Type B pancreatic cell (in vitro differentiated cells): ENCODE measurements at regions not wholly inside any gene's neighbourhood (a gene's known extent, or its start where the extent isn't known, plus 50 kb on each side); places are given as distances from the start of the nearest gene placed in this dataset.

Experiments
- DNase-seq: peaks from one replicate; pipeline ENCODE4 v3.0.0; 2021; ENCODE audit warnings: mixed read lengths; ENCODE audit not compliant: unreplicated experiment; ENCODE audit errors: extremely low spot score
- H3K27ac Mint-ChIP-seq: 2 replicates; pipeline ENCODE4 v1.8.0; 2021; ENCODE audit warnings: mild to moderate bottlenecking, mixed read lengths
- H3K27me3 Mint-ChIP-seq: 2 replicates; pipeline ENCODE4 v1.8.0; 2021; ENCODE audit warnings: mixed read lengths
- H3K36me3 Mint-ChIP-seq: 2 replicates; pipeline ENCODE4 v1.8.0; 2021; ENCODE audit warnings: mixed read lengths
- H3K4me1 Mint-ChIP-seq: one replicate; pipeline ENCODE4 v1.8.0; 2021; ENCODE audit warnings: mixed read lengths; ENCODE audit not compliant: unreplicated experiment
- H3K4me3 Mint-ChIP-seq: 2 replicates; pipeline ENCODE4 v1.8.0; 2021; ENCODE audit warnings: mild to moderate bottlenecking, mixed read lengths
- H3K9me3 Mint-ChIP-seq: 2 replicates; pipeline ENCODE4 v1.8.0; 2021; ENCODE audit warnings: mixed read lengths
- CTCF ChIP-seq: fragments of 200-600 bp; sonication (generic); conservative IDR thresholded peaks from 2 replicates; pipeline ENCODE4 v1.5.0; 2021; ENCODE audit warnings: antibody characterized with exemption, mild to moderate bottlenecking

- no peak overlapping the region for H3K27ac Mint-ChIP-seq
- H3K4me3 Mint-ChIP-seq = no peak overlapping the region
- peaks cover 15% of the 10 kb centered on the region for H3K4me1 Mint-ChIP-seq
- H3K36me3 Mint-ChIP-seq = no peaks in the 10 kb centered on the region
- no peak for TF ChIP-seq CTCF
- peaks cover 5% of the 10 kb centered on the region for H3K9me3 Mint-ChIP-seq
- H3K27me3 Mint-ChIP-seq = no peaks in the 10 kb centered on the region
- no peak for DNase-seq
Observed at GRCh38 chr2:404581-404980, 116.7 kb upstream of the ALKAL2 start.

DNA sequence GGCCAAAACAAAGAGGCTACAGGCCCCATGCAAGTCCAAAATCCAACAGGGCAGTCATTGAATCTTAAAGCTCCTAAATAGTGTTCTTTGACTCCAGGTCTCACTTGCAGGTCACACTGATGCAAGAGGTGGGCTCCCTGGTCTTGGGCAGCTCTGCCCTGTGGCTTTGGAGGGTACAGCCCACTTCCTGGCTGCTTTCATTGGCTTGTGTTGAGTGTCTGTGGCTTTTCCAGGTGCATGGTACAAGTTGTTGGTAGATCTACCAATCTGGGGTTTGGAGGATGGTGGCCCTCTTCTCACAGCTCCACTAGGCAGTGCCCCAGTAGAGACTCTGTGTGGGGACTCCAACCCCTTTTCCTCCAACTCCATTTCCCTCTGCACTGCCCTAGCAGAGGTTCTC is 115.8 kb upstream of the ALKAL2 start:
- Mint-ChIP-seq H3K27me3 (no peaks in the 10 kb centered on the region), H3K36me3 (no peaks in the 10 kb centered on the region), H3K4me1 (peaks cover 15% of the 10 kb centered on the region), H3K4me3 (no peak overlapping the region), H3K9me3 (peaks cover 5% of the 10 kb centered on the region), H3K27ac (no peak overlapping the region)
- TF ChIP-seq CTCF = no peak
- no peak for DNase-seq

- no peak for TF ChIP-seq CTCF
- Mint-ChIP-seq H3K9me3 (peaks cover 5% of the 10 kb centered on the region), H3K27me3 (no peaks in the 10 kb centered on the region), H3K36me3 (no peaks in the 10 kb centered on the region), H3K4me1 (peaks cover 15% of the 10 kb centered on the region), H3K4me3 (no peak overlapping the region), H3K27ac (no peak overlapping the region)
- DNase-seq = no peak
Observed at GRCh38 chr2:402721-403120, 114.8 kb upstream of the ALKAL2 start.

- no peak for DNase-seq
- no peak overlapping the region for H3K27ac Mint-ChIP-seq
- peaks cover 5% of the 10 kb centered on the region for H3K9me3 Mint-ChIP-seq
- H3K36me3 Mint-ChIP-seq = no peaks in the 10 kb centered on the region
- TF ChIP-seq CTCF = no peak
- no peak overlapping the region for H3K4me3 Mint-ChIP-seq
- peaks cover 18% of the 10 kb centered on the region for H3K4me1 Mint-ChIP-seq
- no peaks in the 10 kb centered on the region for H3K27me3 Mint-ChIP-seq
Observed at GRCh38 chr2:402206-402605, 114.3 kb upstream of the ALKAL2 start.

DNA sequence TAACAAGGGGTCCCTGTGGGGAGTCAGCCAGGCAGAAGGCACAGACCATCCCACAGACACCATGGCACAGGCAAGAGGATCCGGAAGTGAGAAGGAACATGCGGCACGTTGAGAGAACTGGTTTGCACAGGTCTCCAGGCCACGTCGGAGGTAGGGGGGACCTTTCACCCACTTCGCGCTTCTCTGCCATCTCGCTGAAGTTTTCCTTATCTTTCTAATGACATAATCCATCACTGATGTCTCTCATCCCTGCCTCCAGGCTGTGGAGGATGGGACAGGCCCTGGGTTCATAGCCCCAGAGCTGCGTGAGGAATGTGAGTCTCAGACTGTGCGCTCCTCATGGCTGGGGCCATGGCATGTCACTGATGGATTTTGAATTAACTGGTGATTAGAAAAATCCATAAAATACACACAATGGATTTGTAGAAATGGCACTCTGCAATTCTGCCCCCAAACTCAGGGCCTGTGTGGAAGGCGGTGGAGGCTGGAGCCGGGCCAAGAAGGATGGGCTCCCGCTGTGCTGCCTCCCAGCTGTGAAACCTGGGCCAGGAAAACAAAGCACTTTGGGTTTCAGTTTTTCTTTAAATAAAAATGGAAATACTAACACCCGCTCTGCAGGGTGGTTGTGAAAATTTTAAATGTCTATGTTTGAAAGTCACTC is 113.3 kb upstream of the ALKAL2 start:
- Mint-ChIP-seq H3K27me3 (no peaks in the 10 kb centered on the region), H3K27ac (peak overlapping the region; percentile 88)

More for the DNA sequence above, 113.3 kb upstream of the ALKAL2 start:
- DNase-seq = no peak
- no peaks in the 10 kb centered on the region for H3K9me3 Mint-ChIP-seq
- no peak for TF ChIP-seq CTCF
- no peak overlapping the region for H3K4me3 Mint-ChIP-seq
- H3K36me3 Mint-ChIP-seq = no peaks in the 10 kb centered on the region
- peaks cover 11% of the 10 kb centered on the region for H3K4me1 Mint-ChIP-seq
